IgD-negative memory B cell (primary cell): ENCODE measurements at regions not wholly inside any gene's neighbourhood (a gene's known extent, or its start where the extent isn't known, plus 50 kb on each side); places are given as distances from the start of the nearest gene placed in this dataset.

Experiments
- H3K27ac Mint-ChIP-seq, 3 donors: one replicate each; pipeline ENCODE4 v1.8.0; 2020 to 2022; ENCODE audit warnings: mild to moderate bottlenecking in 3 of 3, mixed read lengths in 3 of 3, moderate library complexity in 1 of 3
- H3K27me3 Mint-ChIP-seq: one replicate; pipeline ENCODE4 v1.8.0; 2021; ENCODE audit warnings: mixed read lengths
- H3K36me3 Mint-ChIP-seq: one replicate; pipeline ENCODE4 v1.8.0; 2020; ENCODE audit warnings: mild to moderate bottlenecking, mixed read lengths
- H3K4me1 Mint-ChIP-seq, 3 donors: one replicate each; pipeline ENCODE4 v1.8.0; 2020 to 2022; ENCODE audit warnings: mixed read lengths in 3 of 3, mild to moderate bottlenecking in 1 of 3
- H3K4me3 Mint-ChIP-seq, 4 donors: one replicate each; pipeline ENCODE4 v1.8.0; 2020 to 2022; ENCODE audit warnings: mild to moderate bottlenecking in 4 of 4, mixed read lengths in 4 of 4, moderate library complexity in 3 of 4
- H3K9me3 Mint-ChIP-seq, 3 donors: one replicate each; pipeline ENCODE4 v1.8.0; 2020 to 2021; ENCODE audit warnings: mixed read lengths in 3 of 3, mild to moderate bottlenecking in 1 of 3

GRCh38 chr1:192756314-192756713 lies 52.5 kb upstream of the RGS2 start:
- no peaks in the 10 kb centered on the region for H3K36me3 Mint-ChIP-seq
- no peak overlapping the region for H3K4me3 Mint-ChIP-seq
- H3K27ac Mint-ChIP-seq: no peak overlapping the region
- H3K9me3 Mint-ChIP-seq: peaks cover 3 to 14% (median 4%) of the 10 kb centered on the region in 3 donors
- H3K4me1 Mint-ChIP-seq: peaks cover 0 to 2% (median 2%) of the 10 kb centered on the region in 3 donors
- no peaks in the 10 kb centered on the region for H3K27me3 Mint-ChIP-seq

GRCh38 chr1:192756847-192757246 lies 52.0 kb upstream of the RGS2 start:
- peaks cover 3 to 14% (median 4%) of the 10 kb centered on the region in 3 donors for H3K9me3 Mint-ChIP-seq
- H3K27ac Mint-ChIP-seq: no peak overlapping the region
- peaks cover 0 to 2% (median 2%) of the 10 kb centered on the region in 3 donors for H3K4me1 Mint-ChIP-seq
- H3K27me3 Mint-ChIP-seq: no peaks in the 10 kb centered on the region
- H3K36me3 Mint-ChIP-seq: no peaks in the 10 kb centered on the region
- no peak overlapping the region for H3K4me3 Mint-ChIP-seq

GRCh38 chr1:192758492-192758891 lies 50.3 kb upstream of the RGS2 start:
- no peak overlapping the region for H3K4me3 Mint-ChIP-seq
- H3K4me1 Mint-ChIP-seq: peaks cover 0 to 2% (median 2%) of the 10 kb centered on the region in 3 donors
- H3K27ac Mint-ChIP-seq: no peak overlapping the region
- H3K36me3 Mint-ChIP-seq: no peaks in the 10 kb centered on the region
- peaks cover 0 to 4% (median 3%) of the 10 kb centered on the region in 3 donors for H3K9me3 Mint-ChIP-seq
- no peaks in the 10 kb centered on the region for H3K27me3 Mint-ChIP-seq
